ENCODE measurements at regions not wholly inside any gene's neighbourhood (a gene's known extent, or its start where the extent isn't known, plus 50 kb on each side); places are given as distances from the start of the nearest gene placed in this dataset.
A peak's percentile ranks its signal among the peaks of the same experiment; 100 is the strongest.

- no peak for DNase-seq
Observed at GRCh38 chr16:73663720-73664119, 615.8 kb upstream of the ZFHX3 start.

GRCh38 chr16:73636196-73636595, 588.3 kb upstream of the ZFHX3 start:
- DNase-seq, result no peak

- no peak for DNase-seq
Observed at GRCh38 chr16:73629011-73629410, 581.1 kb upstream of the ZFHX3 start.

- no peak for DNase-seq
Observed at GRCh38 chr16:73617738-73618137, 569.8 kb upstream of the ZFHX3 start.

GRCh38 chr16:73616770-73617169, 568.8 kb upstream of the ZFHX3 start:
- no peak for DNase-seq

GRCh38 chr16:73616166-73616753, 568.3 kb upstream of the ZFHX3 start:
- DNase-seq, result peak; percentile 78

- no peak for DNase-seq
Observed at GRCh38 chr16:73615071-73615940, 567.4 kb upstream of the ZFHX3 start.

GRCh38 chr16:73614131-73614530, 566.2 kb upstream of the ZFHX3 start:
- DNase-seq, result no peak

- DNase-seq, result no peak
Observed at GRCh38 chr16:73610605-73611156, 562.8 kb upstream of the ZFHX3 start.

GRCh38 chr16:73610160-73610559, 562.2 kb upstream of the ZFHX3 start:
- DNase-seq, result no peak

- no peak for DNase-seq
Observed at GRCh38 chr16:73608911-73609310, 561.0 kb upstream of the ZFHX3 start.

GRCh38 chr16:73605309-73605708, 557.4 kb upstream of the ZFHX3 start:
- no peak for DNase-seq

- no peak for DNase-seq
Observed at GRCh38 chr16:73601911-73602310, 554.0 kb upstream of the ZFHX3 start.

GRCh38 chr16:73599870-73600269, 551.9 kb upstream of the ZFHX3 start:
- DNase-seq, result no peak

GRCh38 chr16:73599351-73599750, 551.4 kb upstream of the ZFHX3 start:
- DNase-seq, result no peak

- no peak for DNase-seq
Observed at GRCh38 chr16:73584157-73584556, 536.2 kb upstream of the ZFHX3 start.

- no peak for DNase-seq
Observed at GRCh38 chr16:73572135-73572828, 524.4 kb upstream of the ZFHX3 start.

- no peak for DNase-seq
Observed at GRCh38 chr16:73569266-73569980, 521.5 kb upstream of the ZFHX3 start.

- DNase-seq, result no peak
Observed at GRCh38 chr16:73568769-73569168, 520.8 kb upstream of the ZFHX3 start.

GRCh38 chr16:73565925-73566324, 518.0 kb upstream of the ZFHX3 start:
- DNase-seq, result no peak

- DNase-seq, result no peak
Observed at GRCh38 chr16:73565263-73565662, 517.3 kb upstream of the ZFHX3 start.

- DNase-seq, result no peak
Observed at GRCh38 chr16:73563709-73564108, 515.8 kb upstream of the ZFHX3 start.

GRCh38 chr16:73560497-73560896, 512.6 kb upstream of the ZFHX3 start:
- DNase-seq, result no peak

Data from NCI-H1436 (cell line).